Stimulated activated naive CD8-positive, alpha-beta T cell treated with anti-CD3 and anti-CD28 coated beads, Interleukin-15, Interleukin-2, amounts not matched to agents 100 U/mL and 50 U/mL, for 24 hours (primary cell): ENCODE measurements at regions not wholly inside any gene's neighbourhood (a gene's known extent, or its start where the extent isn't known, plus 50 kb on each side); places are given as distances from the start of the nearest gene placed in this dataset.

Source experiments
- ATAC-seq: fragments of 150-1000 bp; cut with Tn5 transposase; one replicate; pipeline ENCODE4 v1.10.0; 2021
- DNase-seq: peaks from one replicate; pipeline ENCODE4 v3.0.0; 2021

DNA sequence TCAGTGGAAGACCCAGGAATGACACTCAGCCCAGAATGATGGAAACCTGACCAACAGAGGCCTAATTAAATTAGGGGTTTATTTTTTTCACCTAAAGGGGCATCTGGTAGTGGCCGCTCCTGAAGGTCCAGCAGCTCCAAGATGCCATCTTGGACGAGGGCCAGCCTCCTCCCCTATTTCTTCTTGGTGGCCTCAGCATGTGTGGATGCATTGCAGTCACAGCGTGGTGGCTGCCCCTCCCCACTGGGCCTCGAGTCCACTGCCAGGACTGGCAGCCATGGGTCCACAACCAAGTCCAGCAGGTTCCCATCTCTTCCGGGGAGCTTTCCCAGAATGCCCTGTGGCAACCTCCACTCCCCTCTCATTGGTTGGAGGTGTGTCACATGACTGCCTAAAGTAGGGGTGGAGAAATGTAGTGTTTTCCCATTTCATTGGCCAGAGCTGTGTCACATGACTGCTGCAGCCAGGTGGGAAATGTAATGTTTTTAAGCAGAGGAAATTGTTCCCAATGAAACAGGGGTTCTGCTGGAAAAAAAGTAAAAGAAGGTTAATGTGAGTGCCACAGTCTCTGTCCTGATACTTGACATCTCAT is 628.2 kb downstream of the PTPRU start:
- DNase-seq (no peak), ATAC-seq (no peak)

DNA sequence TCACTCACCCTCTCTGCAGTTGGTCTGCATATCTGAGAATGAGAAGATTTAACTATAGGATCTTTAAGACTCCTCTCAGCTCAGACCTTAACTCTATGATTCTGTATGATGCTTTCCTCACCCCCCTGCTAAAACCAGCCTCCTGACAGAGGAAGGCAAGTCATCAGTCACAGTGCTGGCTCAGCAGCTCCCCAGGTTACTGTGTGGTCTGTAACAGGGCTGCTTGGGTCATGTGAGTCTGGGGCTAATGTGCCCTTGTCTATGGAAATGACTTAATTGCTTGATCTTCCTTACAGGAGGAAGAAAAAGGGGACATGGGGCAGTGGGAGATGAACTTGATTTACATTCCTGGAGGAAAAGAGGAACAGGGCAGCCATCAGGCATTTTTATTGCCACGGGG is 625.6 kb downstream of the PTPRU start:
- no peak for ATAC-seq
- DNase-seq: no peak

DNA sequence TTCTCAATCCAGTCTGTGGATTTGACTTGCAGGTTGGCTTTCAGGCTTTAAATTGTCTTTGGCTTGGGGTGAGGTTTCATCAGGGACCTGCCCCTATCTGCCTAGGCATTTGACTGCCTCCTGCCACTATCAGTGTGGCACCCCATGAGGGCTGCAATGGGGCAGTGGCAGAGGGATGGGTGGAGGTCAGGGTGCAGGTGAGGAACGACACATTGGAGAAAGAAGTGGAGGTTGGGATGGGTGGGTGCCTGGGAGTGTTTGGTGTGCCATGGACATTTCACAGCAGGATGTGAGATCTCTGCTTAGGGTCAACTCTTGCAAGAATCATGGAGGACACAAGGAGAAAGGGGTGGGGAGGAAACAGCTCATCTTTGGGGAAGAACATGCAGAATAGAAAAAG is 625.1 kb downstream of the PTPRU start:
- ATAC-seq (no peak), DNase-seq (no peak)

DNA sequence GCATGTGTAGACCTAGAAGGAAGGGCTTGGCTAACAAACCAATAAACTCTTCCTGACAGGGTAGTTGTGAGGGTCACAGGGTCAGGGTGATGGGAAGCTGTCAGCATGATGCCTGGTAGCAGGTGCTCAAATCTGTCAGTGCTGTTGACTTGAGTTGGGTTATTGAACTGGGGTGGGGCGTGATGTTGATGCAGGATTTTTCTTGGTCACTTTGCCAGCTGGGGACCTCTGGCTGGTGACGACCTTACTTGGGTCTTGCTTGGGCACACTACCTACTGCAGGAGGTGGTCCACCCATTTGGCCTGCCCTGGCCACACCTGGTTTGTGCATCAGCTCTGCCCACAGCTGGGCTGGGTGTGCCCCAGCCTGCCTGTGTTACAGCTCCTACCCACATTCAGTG is 624.4 kb downstream of the PTPRU start:
- DNase-seq: no peak
- no peak for ATAC-seq

DNA sequence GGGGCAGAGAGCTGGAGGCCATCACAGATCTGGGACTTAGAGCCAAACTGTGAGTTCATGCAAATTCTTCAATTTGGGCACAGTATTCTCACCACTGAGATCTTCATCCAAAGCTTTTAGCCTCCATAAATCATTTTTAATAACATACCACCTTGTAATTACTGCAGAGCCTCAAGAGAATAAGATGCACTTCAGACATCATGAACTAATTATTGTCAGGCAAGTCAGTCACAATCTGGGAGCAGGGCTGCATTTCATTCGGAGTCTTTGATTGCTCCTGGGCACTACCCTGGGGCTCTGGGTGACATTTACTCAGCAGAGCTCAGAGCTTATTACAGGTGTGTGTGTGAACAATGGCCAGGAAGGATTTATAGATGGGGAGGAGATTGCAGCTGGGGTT is 623.7 kb downstream of the PTPRU start:
- DNase-seq: no peak
- ATAC-seq: no peak

DNA sequence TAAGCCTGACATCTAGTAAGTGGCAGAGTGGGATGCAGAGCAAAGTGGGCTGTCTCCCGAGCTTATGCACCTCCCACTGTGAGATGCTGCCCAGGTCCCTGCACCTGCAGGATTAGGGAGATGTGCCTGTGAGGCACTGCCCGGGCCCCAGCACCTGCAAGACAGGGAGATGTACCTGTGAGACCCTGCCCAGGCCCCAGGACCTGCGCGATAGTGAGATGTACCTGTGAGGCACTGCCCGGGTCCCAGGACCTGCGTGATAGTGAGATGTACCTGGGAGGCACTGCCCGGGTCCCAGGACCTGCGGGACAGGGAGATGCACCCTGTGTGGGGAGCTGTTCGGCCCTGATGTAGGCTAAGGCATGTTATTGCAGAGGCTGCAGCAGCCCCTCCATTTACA is 622.8 kb downstream of the PTPRU start:
- no peak for DNase-seq
- no peak for ATAC-seq

DNA sequence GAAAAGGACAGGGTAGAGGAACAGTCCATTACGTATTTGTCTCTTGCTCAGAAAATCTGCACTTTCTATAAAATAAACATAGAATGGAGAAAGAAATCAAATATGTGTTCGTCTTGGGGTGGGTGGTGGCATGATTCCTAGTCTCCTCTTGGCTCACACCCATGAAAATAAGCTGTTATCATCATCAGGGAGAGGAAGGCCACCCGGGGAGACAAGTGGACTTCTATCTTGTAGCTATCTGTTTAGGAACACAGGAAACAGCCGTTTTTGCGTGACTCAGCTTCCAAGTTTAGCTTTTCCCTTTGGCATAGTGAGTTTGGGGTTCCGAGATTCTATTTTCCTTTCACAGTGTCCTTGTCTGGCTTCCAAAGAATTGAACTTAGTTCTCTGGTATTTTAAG is 622.3 kb downstream of the PTPRU start:
- DNase-seq: no peak
- ATAC-seq: no peak

DNA sequence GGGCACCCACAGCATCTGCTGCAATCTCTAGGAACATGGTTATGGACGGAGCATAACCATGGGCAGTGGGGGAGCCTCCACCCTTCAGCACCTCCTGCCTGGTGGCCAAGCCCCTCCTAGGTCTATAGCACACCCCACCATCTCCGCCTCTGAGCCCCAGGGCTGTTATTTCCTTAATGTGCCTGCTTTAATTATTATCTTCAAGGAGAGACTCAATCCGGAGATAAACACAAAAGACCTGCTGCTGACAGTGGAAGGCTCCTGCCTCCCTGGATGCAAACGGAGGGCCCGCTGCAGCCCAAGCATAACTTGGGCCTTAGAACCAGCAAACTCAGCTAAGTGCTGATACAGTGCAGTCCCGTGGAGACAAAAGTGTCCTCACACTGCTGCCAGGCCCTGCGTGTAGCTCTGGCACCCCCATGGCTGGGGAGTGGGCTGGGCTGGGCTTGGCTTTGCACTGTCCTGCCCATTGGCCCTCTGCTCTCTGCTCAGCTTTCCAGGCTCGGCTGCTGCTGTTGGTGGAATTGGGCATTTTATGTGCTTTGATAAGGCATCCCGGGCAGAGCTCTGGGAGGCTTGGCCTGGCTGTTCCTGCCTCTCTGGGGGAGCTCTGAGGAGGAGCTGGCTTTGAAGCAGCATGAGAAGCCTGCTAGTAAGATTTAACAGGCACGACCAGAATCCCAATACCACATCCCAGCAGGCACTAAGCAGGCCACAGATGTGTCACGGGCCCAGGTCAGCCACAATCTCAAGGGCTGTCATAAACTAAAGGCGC is 620.2 kb downstream of the PTPRU start:
- no peak for DNase-seq
- ATAC-seq: no peak

DNA sequence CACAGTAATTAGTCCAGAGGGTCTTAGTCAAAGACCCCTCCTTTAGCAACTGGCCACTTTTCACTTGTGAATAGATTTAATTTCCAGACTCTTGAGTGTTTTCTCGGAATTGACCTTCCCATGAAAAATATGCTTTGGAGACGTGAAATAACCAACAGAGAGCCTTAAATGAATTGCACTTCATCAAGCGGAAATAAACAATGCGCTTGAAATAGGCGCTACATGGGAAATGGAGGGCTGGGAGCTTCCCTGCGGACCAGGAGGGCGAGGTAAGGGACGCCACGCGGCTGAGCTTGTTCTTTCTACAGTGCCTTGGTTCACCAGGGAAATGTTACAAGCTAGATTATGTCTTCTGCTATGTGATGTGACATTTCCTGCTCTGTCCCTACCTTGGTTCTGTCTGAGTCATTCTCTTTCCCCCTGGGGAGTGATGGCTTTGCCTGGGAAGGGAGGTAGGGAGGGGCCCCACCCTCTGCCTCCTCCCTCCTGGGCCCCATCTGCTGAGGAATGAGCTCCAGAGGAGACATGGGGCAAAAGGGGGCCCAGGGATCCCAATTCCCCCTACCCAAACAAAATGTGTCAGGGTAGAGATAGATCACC is 619.3 kb downstream of the PTPRU start:
- no peak for DNase-seq

DNA sequence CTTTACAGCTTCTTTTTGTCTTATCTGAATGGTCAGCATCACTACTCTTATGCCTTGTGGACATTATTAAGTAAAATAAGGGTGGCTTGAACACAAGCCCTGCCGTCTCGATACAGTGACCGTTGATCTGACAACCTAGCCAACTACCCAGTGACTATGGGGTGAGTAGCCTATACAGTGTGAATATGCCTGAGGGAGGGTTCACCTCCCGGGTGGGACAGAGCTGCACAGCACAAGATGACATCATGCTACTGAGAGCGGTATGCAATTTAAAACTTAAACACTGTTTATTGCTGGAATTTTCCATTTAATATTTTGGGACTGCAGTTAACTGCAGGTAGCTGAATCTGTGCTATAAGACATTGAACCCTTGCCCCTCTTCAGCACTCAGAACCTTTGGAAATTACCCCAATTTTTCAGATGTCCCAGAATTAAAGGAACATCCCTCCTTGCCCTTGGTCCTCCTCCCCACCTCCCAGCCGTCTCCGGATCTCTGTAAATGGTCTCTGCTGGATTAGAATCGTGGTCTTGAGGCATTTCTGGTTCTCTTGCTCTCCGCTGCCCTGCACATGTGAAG is 618.5 kb downstream of the PTPRU start:
- DNase-seq: no peak
- ATAC-seq: no peak

More for the DNA sequence above, 619.3 kb downstream of the PTPRU start:
- ATAC-seq: no peak

DNA sequence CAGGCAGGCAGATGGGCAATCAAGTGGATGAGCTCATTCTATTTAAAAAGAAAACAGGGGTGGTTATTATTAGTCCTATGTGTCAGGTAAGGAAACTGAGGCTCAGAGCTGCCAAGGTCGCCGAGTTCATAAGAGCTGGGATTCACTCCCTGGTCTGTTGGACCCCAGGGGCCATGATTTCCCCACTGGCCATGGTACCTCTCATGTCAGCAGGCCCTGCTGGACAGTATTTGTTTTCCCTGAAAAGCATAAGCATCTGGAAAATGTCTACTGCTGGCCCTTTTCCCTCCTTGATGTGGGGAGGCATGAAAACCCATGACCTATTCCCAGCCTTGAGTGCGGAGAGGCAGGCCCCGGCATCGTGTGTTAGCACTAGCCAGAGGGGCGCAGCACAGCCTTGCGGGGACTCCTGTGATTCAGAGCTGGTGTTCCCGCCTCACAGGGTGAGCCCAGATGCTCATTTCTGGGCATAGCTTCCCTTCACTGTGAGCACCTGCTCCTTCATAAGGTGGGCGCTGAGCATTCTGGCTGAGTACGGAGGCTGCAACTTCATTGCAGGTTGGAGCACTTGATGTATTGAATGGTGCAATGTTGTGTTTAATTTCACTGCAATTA is 617.5 kb downstream of the PTPRU start:
- ATAC-seq (no peak), DNase-seq (no peak)

DNA sequence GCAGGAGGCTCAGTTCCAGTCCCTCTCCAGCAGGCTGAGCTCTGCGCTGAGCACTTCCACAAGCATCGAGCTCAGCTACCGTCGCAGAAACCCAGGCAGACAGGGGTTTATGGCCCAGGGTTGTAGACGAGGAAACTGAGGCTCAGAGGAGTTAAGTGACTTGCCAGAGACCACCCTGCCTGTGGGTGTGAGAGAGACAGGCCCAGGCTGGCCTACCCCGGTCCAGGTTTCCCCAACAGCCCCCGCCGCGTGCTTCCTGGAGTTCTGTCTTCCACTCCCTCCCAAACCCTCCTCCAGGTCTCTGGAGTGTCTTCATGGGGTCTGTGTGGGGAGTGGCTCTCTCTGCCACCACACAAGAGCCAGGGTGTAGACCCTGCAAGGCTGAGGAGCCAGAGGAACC is 615.9 kb downstream of the PTPRU start:
- ATAC-seq (no peak), DNase-seq (no peak)

DNA sequence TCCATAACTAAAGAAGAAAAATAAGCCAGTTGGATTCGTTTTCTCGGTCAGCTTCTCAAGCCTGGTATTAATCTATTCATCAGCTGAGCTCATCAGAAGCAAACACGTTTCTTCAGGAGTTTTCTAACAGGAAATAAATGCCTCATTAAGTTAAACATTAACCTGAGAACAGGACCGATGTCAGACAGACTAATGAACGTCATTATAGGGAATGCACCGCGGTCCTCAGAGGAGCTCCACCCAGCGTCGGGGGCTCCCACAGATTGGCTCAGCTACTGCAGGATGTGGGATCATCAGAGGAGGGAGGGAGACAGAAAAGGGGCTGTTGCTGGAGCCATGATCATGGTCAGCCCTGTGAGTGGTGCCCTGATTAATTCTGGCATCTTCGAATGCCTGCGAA is 615.4 kb downstream of the PTPRU start:
- DNase-seq (no peak), ATAC-seq (no peak)

DNA sequence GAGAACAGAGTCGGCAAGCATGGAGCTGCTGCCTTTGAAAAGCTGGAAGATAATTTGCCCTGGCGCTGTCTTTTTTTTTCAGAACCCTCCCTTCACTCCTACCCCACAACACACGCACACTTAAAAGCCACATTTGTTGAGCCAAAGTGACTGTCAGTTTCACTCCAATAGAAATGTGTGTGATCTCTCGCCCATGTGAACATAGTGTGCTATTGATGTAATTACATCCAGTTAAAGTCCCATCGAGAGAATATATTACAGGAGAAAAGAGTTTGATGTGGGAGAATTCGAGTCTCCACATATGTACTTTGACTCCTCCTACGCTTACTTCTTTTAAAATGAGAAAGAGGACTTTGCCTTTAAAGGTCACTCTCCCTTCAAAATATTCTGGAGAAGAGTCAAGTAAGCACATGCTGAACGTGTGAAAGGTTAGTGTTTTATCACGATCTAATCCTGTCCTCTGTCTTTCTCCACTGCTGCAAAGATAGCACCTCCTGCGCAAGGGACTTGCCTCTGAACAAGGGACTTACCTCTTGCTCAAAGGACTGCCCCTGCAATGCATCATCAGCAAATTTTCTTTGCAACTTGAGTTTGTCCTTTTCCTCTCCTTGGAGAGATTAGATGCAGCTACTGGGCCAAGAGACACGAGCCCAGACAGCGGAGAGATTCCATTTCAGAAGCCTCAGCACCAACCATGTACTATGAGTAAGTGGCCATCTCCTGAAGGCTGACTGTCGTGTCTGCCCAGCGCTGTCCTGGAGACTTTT is 613.9 kb downstream of the PTPRU start:
- DNase-seq (no peak), ATAC-seq (no peak)

DNA sequence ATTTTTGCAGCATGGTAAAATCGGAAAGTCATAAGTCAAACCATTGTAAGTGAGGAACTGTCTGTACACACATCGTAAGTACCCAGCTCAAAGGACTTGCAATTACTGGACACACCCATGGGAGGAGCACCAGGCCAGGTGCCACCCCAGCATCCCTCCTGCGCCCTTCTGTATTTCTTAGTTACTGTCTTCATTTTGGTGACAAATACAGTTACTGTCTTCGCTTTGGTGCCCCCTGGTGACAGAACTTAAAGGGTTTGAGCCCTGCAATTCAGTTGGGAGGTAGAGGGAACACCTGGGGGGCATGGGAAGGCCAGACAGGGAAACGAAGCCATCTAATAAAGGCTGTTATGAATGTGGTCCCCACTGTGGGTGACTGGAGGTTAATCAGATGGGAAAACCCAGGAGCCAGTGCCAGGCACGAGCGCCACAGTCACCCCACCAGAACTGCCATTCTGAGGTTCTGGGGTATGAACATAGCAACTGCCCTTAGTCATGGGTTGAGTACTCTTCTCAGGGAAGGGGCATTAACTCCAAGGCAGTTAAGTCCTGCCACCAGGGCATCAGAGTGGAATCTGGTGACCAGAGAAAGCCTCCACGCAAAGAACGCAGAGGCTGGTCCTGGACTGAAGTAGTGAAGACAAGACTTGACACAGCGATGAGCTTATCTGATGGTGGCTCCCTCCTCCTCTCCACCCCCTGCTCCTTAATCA is 612.9 kb downstream of the PTPRU start:
- ATAC-seq (no peak), DNase-seq (peak; percentile 44)

DNA sequence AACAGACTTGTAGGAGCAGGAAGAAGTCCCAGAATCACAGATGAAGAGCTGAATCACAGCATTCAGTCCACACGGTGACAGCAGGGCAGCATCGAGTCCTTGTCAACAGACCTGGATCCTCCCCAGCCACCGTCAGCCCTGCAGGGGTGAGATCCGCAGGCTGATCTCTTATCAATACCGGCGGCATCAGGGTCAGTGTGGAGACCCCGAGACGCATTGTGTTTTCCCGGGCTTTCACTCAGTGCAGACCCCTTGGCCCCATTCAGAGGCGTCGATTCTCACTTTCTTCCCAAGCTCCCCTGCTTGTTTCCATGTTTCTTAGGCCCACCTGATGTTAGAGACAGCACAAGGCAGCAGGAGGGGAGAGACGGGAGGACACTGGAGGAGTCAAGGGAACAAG is 609.6 kb downstream of the PTPRU start:
- ATAC-seq: no peak

DNA sequence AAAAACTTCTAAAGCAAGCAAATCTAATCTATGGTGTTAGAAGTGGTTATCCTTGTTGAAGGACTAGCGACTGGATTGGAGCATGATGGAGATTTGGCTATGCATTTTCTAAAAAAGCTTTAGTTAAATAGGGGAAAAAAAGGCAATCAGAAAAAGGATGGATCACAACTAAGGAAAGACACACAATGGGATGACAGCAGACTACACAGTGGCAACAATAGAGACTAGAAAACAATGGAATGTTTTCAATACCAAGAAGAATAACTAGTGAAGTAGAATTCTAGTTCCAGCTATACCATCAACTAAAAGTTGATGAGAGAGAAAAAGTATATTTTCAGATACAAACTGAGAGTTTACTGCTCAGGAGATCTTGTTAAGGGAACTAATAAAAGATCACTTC is 605.8 kb downstream of the PTPRU start:
- ATAC-seq (no peak), DNase-seq (no peak)

More for the DNA sequence above, 609.6 kb downstream of the PTPRU start:
- no peak for DNase-seq

DNA sequence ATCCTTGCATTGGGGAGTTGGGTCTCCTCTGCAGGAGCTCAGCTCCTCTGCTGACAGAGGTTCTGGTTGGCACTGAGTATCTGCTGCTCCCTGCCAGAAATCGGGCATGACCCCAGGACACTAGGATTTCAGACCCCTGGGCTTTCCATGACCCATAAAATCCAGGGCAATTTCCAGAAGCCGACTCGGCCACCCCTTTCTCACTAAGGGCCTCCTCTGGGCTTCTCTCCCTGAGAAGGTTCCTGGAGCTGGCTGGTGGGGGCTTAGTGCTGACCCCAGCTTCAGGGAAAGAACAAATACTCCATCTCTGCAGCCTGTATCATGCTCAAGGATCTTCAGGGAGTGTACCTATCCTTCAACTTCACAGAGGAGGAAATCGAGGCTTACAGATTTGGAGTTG is 603.4 kb downstream of the PTPRU start:
- ATAC-seq: no peak

DNA sequence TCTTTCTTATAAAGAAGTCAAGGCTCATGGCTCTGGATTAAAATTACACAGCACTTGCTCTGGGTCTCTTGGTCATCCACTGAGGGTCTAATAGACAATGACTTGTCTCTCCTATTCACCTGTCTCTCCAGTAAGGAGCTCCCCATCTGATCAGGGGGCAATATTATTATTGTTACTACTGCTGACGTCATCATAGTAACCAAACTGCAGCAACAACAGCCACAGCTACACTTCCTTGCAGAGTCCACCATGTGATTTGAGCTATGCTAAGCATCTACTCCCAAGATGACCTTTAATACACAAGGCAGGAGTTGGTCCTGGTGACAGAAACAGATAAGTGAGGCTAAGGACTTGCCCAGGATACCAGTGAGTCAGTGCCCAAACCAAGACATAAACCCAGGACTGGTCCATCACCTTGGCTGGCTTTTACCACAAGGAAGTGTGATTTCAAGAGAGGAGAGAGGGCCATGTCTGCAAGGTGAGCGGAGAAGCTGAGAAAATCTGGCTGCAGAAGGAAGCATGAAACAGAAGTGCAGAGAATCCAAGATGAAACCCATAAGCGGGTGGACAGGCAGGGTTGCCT is 602.5 kb downstream of the PTPRU start:
- ATAC-seq (no peak), DNase-seq (no peak)

More for the DNA sequence above, 603.4 kb downstream of the PTPRU start:
- DNase-seq: no peak

DNA sequence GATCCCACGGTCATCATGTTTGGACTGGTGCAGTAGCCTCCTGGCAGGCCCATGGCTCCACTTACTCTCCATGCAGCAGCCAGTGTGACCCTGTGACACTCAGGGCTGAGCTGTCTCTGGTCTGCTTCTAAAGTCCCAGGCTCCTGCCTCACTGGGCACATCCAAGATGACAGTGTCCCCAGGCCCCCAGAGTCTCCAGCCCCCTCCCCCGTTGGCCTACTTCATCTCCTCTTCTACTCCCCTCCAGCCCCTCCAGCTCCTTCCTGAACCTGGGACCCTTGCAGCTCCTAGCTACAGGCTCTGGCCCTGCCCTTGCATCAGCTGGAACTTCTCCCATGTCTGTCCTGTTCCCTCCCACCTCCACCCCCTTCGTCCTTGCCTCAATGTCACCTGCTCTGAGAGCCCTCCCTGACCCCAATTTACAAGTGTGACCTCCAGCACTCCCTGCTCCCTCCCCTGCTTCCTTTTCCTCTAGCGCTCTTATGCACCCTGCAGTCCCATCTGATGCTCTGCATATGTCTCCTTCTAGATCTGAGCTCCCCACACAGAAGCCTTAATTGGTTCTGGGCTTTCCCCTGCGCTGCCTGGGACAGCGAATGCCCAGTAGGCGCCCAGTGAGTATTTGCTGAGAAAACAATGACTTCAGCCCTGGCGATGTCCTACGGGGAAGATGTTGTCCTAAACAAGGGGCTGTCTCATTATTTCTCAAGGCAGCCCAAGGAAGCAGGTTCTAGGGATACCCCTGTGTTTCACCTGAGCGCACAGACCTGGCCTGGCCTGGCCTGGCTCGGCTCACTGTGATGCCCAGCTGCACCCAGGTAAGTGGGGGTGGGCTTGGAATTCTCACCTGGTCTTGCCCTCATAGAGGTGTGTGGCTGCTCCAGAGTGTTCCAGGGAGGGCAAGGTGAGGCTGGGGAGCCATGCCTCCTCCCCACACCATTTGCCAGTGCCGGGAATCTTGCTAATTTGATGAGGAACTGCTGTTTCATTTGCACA is 600.6 kb downstream of the PTPRU start:
- DNase-seq: no peak
- no peak for ATAC-seq
